NOMO-1 (cell line): ENCODE measurements at regions not wholly inside any gene's neighbourhood (a gene's known extent, or its start where the extent isn't known, plus 50 kb on each side); places are given as distances from the start of the nearest gene placed in this dataset.
"Not testable (repeated sequence)": the region's sequence is repeated elsewhere in the genome, so short reads cannot be mapped to it uniquely, and the experiment has no call there.

Source experiments
- DNase-seq, 2 experiments: peaks; one replicate each; lab custom pipeline; 2025; ENCODE audit not compliant: unreplicated experiment in 2 of 2; lab: John Stamatoyannopoulos, UW

DNA sequence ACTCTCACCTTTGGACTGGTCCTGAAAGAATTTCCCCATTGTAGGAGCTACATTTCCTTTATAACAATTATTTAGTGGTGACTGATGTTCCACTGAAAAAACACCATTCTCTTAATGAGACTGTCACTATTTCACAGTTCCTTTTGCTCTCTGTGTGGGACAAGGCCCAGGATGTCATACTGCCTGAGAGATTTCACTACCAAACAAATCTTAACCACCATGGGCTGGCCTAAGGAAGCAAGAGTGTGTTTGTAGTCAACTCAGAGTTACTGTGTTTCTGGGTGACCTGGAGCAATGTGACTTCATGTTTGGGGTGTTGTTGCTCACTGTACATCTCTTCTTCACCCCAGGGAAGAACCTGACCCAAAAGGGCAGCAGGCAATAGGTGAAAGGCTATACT, 50.1 kb upstream of the ZNF608 start:
- DNase-seq, result no peak

DNA sequence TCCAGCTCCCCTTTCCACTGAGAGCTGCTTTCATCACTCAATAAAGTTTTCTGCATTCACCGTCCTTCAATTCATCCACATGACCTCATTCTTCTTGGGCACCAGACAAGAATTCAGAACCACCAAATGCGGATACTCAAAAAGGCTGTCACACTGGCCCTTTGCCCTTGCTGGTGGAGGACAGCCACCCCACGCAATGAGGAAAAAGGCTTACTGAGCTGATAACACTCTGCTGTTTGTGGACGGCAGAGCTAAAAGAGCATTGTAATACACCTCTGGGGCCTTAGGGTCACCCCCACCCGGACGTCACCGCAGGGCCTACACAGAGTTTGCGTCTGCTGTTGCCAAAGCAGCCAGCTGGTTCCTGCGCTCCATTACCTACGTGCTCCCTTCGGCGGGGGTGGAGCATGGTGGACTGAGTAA, 51.2 kb upstream of the ZNF608 start:
- no peak for DNase-seq

DNA sequence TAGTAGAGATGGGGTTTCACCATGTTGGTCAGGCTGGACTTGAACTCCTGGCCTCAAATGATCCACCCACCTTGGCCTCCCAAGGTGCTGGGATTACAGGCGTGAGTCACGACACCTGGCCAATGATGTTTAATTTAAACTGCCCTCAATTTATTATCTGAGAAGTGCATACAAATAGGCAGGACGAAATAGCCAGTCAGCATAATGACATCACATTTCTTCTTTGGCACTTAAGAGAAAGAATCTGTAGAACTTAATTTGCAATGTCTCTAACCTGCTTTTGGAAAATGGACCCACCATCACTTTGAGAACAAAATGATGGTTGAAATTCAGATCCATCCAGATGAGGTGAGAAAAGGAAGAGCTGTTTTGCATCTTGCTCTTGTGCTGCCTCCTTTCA, 52.5 kb upstream of the ZNF608 start:
- no peak for DNase-seq

DNA sequence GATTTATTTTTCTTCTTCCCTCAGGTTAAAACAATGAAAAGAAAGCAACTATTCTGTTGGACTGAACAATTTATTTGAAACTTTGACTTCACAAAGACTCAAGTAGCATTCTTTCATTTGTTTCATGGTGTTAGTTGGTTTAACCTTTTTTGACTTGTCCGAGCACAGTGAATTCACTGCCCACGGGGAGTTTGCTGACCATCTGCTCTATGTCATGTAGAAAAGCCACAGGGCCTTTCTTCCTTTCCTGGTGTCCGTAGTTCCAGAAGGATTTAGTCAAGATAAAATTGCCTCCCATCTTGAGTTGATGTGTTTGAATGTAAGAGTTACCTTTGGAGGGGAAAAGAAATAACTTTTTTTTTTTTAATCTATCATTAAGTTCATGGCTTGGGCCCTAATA, 55.1 kb upstream of the ZNF608 start:
- DNase-seq, result no peak

DNA sequence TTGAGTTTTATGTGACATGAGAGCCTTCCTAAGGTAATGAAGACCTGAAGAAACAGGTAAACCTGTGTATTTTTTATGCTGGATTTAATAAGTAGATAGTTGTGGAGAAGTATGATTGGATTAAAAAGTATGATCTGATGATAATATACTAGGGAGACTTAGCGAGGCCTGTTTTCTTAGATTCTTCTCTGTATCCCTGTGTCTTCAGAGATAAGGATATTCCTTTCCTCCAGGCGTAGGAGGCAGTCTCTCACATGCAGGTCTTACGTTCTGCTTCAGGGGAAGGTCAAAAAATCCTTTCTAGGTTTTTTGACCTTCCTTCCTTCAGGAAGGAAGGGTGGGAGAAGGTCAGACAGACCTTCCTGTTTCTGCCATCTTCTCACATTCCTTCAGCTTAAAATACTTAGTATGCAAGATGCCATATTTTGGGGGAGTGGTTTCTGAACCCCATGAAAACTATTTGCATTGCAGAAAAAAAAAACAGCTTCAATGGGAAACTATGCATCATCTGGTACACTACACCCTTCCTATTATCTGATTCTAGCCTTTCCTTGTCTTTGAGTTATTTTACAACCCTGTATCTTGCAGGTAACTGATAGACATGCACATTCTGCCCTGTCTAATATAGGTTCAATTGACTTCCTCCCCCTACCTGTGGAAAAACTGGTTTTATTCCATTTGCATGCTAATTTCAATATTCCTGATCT, 57.3 kb upstream of the ZNF608 start:
- no peak for DNase-seq

DNA sequence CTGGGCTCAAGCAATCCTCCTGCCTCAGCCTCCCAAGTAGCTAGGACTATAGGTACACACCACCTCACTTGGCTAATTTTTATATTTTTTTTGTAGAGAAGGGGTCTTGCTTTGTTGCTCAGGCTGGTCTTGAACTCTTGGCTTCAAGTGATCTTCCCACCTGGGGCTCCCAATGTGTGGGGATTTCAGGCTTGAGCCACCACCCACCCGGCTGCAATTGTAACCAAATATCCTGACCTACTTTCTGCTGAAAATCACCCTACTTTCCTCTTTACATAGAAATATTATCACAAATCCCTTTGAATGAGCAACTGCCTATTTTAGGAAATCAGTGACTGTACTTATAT, 59.6 kb upstream of the ZNF608 start:
- DNase-seq, result no peak

DNA sequence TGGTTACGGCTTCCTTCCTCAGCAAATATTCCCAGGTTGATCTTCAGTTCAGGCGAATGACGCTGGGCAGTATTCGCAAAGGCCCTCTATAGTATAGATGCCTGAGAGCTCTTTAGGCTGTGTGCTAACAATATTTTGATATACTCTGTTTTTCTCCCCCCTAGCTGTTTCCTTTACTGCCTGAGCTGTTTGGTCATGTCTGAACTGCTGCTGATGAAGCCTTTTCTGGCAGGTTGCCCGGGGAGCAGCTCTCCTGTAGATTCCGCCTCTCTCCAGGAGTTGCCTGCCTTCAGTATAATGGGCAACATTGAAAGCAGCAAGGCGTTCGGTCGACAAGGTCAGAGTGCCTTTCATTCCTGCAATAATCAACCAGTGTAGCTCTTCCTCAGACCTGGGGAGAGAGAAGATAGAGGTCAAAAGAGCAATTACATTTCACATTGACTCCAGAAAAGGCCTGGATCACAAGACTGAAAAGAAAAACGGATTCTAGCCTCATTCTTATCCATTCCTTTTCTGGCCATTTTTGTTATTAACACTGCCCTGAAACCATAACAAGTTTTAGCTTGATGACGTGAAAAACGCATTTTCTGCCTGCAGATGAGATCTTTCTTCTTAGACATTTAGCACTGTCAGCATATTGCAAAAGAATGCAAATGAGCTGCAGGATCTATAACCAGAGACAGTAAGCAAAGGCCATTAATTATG, 60.1 kb upstream of the ZNF608 start:
- DNase-seq, result no peak

DNA sequence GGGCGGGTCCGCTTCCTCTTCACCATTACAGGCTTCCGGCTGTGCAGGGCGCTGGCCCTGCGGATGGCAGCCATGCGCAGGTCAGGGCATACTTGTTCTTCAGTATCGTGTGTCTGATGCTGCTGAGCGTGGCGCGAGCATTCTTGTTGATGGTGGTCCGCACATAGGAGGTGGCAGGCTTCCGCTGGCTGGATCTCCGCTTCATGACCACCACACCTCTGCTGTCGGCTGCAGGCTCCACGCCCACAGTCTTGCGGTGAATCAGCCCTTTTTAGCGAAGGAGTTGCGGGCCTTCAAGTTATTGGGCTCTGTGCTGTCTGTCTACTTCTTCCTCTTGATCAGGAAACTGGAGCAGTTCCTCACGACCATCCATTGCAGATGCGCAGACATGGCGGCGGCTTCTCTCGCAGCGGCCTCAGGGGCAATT, 62.4 kb upstream of the ZNF608 start:
- DNase-seq, result no peak

DNA sequence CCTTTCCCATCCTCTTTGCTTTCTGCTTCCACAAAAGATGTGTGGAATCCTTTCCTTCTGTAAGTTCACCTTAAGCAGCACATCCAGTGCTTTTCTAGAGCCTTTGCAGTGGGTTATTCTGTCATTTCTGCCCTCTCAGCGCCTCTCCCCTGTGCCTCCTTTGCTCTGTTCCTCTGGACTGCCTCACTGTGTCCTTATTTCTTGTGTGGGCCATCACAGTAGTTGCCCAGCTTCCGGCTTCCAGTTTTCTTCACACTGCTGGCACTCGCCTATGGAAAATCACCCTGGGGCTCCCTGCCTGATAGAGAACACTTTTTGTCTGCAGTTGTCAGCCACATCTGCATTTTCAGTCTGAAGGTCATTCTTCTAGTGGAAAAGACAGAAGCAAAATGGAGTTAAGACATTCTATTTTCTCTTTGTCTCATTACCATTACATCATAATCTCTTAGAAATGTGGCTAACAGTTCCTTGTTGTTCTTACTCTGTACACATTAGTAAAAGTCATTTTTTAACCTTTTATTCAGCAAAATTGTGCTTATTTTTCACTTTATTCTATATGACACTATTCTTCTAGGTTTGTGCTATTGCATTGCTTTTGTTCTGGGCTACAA, 64.1 kb upstream of the ZNF608 start:
- no peak for DNase-seq

DNA sequence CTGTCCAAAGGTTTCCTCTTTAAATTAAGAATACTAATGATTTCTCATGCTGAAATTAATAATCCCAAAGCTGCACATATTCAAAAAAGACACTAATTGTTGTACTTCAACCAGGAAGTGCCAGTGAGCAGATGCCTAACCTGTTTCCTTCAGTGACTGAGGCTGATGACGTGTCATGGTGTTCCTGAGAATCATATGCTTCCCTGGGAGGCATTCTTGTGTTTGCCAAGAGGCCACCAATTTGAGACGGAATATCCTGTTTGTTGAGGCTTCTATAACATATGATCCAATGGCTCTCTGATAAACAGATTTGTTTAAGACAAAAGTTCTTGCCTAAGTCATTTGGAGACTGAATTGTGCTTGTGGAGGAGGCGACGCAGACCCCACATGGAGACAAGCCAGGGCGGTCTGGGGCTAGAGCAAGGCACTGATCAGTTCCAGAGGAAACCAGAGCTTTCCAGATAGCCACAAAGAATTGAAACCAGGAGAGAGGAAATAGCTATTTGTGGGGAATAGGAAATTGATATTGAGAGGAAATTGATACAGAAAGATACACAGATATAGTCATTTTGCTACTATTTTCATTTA, 66.4 kb upstream of the ZNF608 start:
- DNase-seq, result no peak

DNA sequence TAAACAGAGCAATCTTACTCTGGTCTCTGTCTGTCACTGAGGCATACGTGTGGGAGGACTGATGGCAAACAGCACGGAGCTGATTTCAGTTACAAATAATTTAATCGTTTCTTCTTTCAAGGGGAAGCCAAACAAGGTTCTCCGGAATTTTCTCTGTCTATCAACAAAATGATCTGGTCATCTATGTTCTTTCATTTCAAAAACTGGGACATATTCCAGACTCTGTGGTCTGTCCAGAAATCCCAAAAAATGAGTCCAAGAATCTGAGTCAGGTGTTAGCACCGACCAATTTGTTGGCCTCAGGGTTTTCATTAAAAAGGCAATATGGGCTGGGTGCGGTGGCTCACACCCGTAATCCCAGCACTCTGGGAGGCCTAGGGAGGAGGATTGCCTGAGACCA, 69.9 kb upstream of the ZNF608 start:
- no peak for DNase-seq

DNA sequence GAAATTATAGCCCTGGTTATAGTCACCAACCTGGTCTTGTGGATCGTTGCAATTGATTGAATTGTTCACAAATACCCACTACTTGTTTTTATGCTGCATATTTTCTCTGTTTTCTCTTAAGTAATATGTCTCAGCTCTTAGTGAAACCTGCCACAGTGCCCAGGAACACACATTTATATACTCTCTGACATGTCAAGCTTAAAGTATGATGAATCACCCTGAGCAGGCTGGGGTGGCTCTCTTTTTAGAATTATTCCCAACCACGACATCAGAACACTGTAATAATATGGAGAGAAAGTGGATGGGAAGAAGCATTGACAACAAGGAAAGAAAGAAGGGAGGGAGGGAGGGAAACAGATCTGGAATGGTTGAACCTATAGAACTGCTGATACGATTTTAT, 72.8 kb upstream of the ZNF608 start:
- no peak for DNase-seq

DNA sequence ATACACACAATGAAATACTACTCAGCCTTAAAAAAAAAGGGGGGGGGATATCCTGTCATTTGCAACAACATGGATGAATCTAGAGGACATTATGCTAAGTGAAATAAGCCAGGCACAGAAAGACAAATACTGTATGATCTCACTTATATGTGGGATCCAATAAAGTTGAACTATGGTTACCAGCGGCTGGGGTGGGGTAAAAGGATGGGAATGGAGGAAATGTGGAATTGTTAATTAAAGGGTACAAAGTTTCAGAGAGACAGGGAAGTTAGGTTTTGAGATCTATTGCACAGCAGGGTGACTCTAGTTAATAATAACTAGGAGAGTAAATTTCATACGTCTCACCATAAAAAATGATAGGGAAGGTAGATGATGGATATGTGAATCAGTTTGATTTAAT, 76.2 kb upstream of the ZNF608 start:
- no peak for DNase-seq

DNA sequence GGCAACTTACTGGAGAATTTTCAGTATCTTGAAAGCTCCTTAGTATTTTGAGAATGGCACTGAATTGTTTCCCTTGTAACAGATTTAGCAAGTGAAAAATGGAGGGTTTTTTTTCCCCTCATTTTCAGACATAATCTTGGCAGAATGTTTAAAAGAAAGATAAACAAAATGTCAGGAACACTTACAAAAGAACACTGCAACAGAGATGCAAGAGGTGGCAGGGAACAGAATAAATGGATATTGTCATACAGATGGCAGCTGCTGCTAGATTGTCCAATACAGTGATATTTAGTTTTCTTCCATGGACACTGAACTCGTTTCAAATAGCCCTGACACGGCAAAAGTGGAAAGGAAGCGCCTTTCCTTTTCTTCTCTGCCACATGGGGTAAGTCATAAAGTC, 76.9 kb upstream of the ZNF608 start:
- DNase-seq, result no peak

DNA sequence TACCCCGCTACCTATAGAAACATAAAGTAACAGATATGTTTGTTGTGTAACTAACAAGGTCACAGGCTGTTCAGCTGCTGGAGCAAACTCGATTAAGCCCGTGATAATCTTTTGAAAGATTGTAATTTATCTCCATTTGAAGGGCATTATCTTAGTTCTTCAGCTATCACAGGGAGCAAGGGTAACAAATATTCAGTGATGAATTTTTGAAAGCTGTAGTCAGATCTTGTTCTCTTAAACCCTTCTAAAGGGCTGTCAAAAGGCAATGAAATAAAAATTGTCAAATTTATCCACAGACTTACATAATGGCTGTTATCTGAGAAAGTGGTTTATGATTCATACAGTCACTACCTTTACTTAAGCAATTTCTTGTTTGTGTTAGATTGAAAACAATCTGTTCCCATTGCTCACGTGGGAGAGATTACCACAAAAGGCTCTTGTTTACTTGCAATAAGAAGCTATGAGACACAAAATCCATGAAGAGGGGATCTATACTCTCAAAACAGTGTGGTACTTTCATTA, 78.3 kb upstream of the ZNF608 start:
- peak in 1 of 2 experiments; percentile 39 for DNase-seq

DNA sequence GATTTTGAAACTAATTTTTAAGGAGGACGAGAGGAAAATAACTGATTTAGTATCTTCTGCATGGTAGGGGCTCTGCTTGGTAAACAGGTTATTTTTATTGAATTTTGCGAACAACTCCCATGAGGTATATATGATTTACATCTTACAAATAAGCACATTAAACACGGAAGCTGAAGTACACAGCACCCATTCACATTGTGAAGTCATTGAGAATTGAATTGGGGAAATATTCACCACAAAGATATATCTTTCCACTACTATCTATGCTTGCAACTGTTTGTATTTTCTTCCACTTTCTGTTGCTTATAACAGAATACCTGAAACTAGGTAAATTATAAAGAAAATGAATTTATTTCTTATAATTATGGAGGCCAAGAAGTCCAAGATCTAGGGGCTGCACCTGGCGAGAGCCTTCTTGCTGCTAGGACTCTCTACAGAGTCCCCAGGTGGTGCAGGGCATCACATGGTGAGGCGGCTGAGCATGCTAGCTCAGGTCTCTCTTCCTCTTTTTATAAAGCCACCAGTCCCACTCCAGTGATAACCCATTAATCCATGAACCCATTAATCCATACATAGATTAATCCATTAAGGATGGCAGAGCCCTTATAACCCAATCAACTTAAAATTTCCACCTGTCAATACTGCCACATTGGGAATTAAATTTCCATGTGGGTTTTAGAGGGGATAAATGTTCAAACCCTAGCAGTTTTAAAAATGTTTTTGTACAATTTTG, 79.0 kb upstream of the ZNF608 start:
- DNase-seq, result no peak

DNA sequence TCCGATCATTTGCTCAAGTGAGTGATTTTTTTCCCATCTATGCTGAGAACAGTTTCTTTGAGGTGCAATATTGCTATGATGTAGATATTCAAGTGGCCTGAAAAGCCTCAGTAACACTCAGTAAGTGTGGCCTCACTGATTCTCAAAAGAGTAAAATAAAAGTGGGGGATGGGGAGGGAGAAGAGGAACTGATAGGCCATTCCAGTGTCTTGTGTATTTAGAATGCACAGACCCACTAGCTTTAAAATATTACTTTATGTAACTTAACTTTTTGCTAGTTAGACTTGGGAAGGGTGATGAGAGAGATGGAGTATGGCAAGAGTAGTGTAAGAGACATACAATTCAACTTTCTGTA, 79.5 kb upstream of the ZNF608 start:
- DNase-seq, result no peak

DNA sequence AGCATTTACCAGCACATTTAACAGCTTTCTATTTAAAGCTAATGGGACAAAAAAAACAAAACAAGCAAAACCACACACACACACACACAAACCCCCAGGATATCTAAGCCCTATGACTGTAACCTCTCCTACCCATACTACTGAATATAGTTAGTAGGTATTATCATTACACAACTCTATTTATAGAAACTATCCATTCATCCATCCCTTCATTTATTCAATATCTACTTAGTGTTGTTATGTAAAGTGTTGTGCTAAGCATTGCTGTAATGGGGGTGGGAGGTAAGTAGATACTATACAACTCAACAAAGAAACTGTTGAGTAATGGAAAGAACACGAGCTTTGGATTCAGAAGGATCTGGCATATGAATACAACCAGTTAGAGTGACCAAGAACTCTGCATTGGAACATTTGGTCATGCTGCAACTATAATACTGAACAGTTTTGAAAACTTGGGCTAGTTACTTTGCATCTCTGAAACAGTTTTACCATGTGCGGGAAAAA, 82.3 kb upstream of the ZNF608 start:
- no peak for DNase-seq

DNA sequence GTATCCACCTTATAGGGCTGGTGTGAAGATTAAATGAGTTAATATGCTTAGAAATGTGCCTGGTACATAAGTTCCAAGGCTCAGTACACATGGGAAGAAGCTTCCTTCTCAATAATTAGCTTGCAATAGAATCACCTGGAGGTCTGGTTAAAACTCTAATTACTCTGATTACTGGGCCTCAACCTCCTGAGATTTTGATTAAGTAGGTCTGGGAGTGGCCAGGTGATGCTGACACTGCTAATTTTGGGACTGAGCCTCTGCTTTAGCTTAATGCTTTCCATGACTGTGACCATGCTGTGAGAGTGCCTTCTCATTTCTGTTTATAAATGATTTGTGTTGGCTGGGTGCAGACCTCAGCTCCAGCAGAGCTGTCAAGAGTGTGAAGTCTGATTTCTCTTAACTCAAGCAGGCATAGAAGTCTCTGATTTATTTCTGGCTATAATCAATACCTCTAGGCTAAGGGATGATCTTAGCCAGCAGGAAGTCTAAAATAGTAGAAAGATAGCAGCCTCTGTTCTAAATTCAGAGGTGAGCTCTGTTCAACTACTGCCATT, 85.3 kb upstream of the ZNF608 start:
- no peak for DNase-seq

DNA sequence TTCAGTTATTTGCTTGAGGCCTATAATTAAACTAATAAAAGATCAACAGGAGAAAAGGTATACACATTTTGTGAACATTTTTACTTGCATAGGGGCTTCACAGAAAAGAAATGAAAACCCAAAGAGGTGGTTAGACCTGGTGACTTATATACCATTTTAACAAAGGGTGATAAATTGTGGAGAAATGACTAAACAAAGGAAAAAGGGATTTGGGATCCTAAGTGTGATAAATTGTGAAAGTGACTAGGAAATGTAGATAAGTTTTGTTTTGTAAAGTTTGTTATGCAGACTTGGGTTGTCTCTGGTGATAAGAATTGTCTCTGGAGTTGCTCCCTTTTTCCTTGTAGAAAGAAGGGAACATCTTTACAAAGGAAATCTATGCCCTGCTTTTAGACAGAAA, 86.1 kb upstream of the ZNF608 start:
- no peak for DNase-seq

DNA sequence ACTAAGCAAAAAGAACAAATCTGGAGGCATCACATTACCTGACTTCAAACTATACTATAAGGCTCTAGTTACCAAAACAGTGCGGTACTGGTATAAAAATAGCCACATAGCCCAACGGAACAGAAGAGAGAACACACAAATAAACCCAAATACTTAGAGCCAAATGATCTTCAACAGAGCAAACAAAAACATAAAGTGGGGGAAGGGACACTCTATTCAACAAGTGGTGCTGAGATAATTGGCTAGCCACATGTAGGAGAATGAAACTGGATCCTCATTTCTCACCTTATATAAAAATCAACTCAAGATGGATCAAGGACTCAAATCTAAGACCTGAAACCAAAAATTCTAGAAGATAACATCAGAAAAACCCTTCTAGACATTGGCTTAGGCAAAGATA, 89.9 kb upstream of the ZNF608 start:
- DNase-seq, result not testable (repeated sequence)
